MM.1S (cell line): ENCODE measurements at regions not wholly inside any gene's neighbourhood (a gene's known extent, or its start where the extent isn't known, plus 50 kb on each side); places are given as distances from the start of the nearest gene placed in this dataset.

Source experiments
- DNase-seq: peaks from one replicate; pipeline ENCODE4 v3.0.0-alpha.2; 2015
- H2AFZ ChIP-seq: fragments of 300-600 bp; sonication (generic); 2 replicates; pipeline ENCODE4 v1.6.0; 2016; ENCODE audit warnings: antibody characterized with exemption, low read length
- H3F3A ChIP-seq: fragments of 300-600 bp; sonication (generic); 2 replicates; pipeline ENCODE4 v1.6.1; 2016; ENCODE audit warnings: mild to moderate bottlenecking, antibody characterized with exemption, low read length, moderate library complexity, mixed read lengths; ENCODE audit not compliant: insufficient read depth
- H3K27ac ChIP-seq: fragments of 300-600 bp; sonication (generic); 2 replicates; pipeline ENCODE4 v1.5.1; 2016; ENCODE audit warnings: mild to moderate bottlenecking, low read length
- H3K27me3 ChIP-seq: fragments of 300-600 bp; sonication (generic); replicated peaks from 2 replicates; pipeline ENCODE4 v1.6.0; 2016; ENCODE audit warnings: low read length; ENCODE audit not compliant: insufficient read depth
- H3K36me3 ChIP-seq: fragments of 300-600 bp; sonication (generic); replicated peaks from 2 replicates; pipeline ENCODE4 v1.6.1; 2016; ENCODE audit warnings: mild to moderate bottlenecking, low read length, mixed read lengths; ENCODE audit not compliant: insufficient read depth
- H3K4me1 ChIP-seq: fragments of 300-600 bp; sonication (generic); 2 replicates; pipeline ENCODE4 v1.6.1; 2016; ENCODE audit warnings: low read length, mixed read lengths
- H3K4me2 ChIP-seq: fragments of 300-600 bp; sonication (generic); 2 replicates; pipeline ENCODE4 v1.6.0; 2016; ENCODE audit warnings: low read depth, low read length
- H3K4me3 ChIP-seq: fragments of 300-600 bp; sonication (generic); 2 replicates; pipeline ENCODE4 v1.5.1; 2016; ENCODE audit warnings: low read length, mixed read lengths
- H3K79me2 ChIP-seq: fragments of 300-600 bp; sonication (generic); 2 replicates; pipeline ENCODE4 v1.6.1; 2016; ENCODE audit warnings: mixed run types, low read length, mixed read lengths
- H3K9ac ChIP-seq: fragments of 300-600 bp; sonication (generic); 2 replicates; pipeline ENCODE4 v1.6.1; 2016; ENCODE audit warnings: low read length, mixed read lengths
- H3K9me2 ChIP-seq: fragments of 300-600 bp; sonication (generic); replicated peaks from 2 replicates; pipeline ENCODE4 v1.6.1; 2016; ENCODE audit warnings: mild to moderate bottlenecking, low read length, mixed read lengths; ENCODE audit not compliant: insufficient read depth
- H3K9me3 ChIP-seq: fragments of 300-600 bp; sonication (generic); replicated peaks from 2 replicates; pipeline ENCODE4 v1.6.1; 2016; ENCODE audit warnings: mild to moderate bottlenecking, low read length, mixed read lengths; ENCODE audit not compliant: insufficient read depth
- H4K20me1 ChIP-seq: fragments of 300-600 bp; sonication (generic); 2 replicates; pipeline ENCODE4 v1.6.1; 2016; ENCODE audit warnings: mild to moderate bottlenecking, low read length, moderate library complexity, mixed read lengths; ENCODE audit not compliant: insufficient read depth
- CTCF ChIP-seq: fragments of 300-600 bp; sonication (generic); IDR thresholded peaks from 2 replicates; pipeline ENCODE4 v1.5.1; 2016; ENCODE audit warnings: antibody characterized with exemption, low read length, mixed read lengths
- EZH2 ChIP-seq: fragments of 300-600 bp; sonication (generic); optimal IDR thresholded peaks from 2 replicates; pipeline ENCODE3; 2017; ENCODE audit warnings: low read depth, mild to moderate bottlenecking, antibody characterized with exemption, low read length, mixed read lengths
- EZH2phosphoT487 ChIP-seq: fragments of 300-600 bp; sonication (generic); IDR thresholded peaks from 2 replicates; pipeline ENCODE4 v1.6.1; 2018; ENCODE audit warnings: antibody characterized with exemption, low read length

GRCh38 chr5:105961572-105961971 lies 1709.2 kb downstream of the EFNA5 start:
- no peak for DNase-seq
- no peak overlapping the region for H3K4me2 ChIP-seq

GRCh38 chr5:105956456-105957196 lies 1714.1 kb downstream of the EFNA5 start:
- Histone ChIP-seq H3K79me2 (no peaks in the 10 kb centered on the region), H3K9ac (no peak overlapping the region), H4K20me1 (no peaks in the 10 kb centered on the region), H3K4me3 (no peak overlapping the region), H3K4me2 (no peak overlapping the region), H3K9me2 (no peaks in the 10 kb centered on the region), H3K9me3 (no peaks in the 10 kb centered on the region), H3K4me1 (no peaks in the 10 kb centered on the region), H3K27me3 (no peaks in the 10 kb centered on the region), H3K36me3 (no peaks in the 10 kb centered on the region), H3F3A (no peaks in the 10 kb centered on the region), H2AFZ (no peak overlapping the region), H3K27ac (no peak overlapping the region)
- TF ChIP-seq EZH2: no peak
- no peak for TF ChIP-seq CTCF
- TF ChIP-seq EZH2phosphoT487: no peak
- no peak for DNase-seq

More at GRCh38 chr5:105961572-105961971, 1709.2 kb downstream of the EFNA5 start:
- H3K4me1 ChIP-seq: no peaks in the 10 kb centered on the region
- H3F3A ChIP-seq: no peaks in the 10 kb centered on the region
- no peak overlapping the region for H3K4me3 ChIP-seq
- no peaks in the 10 kb centered on the region for H4K20me1 ChIP-seq
- no peaks in the 10 kb centered on the region for H3K9me3 ChIP-seq
- H3K36me3 ChIP-seq: no peaks in the 10 kb centered on the region
- no peaks in the 10 kb centered on the region for H3K27me3 ChIP-seq
- H3K27ac ChIP-seq: no peak overlapping the region
- H3K79me2 ChIP-seq: no peaks in the 10 kb centered on the region
- H3K9me2 ChIP-seq: no peaks in the 10 kb centered on the region
- TF ChIP-seq EZH2phosphoT487 (no peak), CTCF (no peak), EZH2 (no peak)
- H2AFZ ChIP-seq: no peak overlapping the region
- no peak overlapping the region for H3K9ac ChIP-seq

GRCh38 chr5:105954341-105954740 lies 1716.4 kb downstream of the EFNA5 start:
- H3K27me3 ChIP-seq: no peaks in the 10 kb centered on the region
- H3K79me2 ChIP-seq: no peaks in the 10 kb centered on the region
- H3K4me1 ChIP-seq: no peaks in the 10 kb centered on the region
- H3K9me2 ChIP-seq: no peaks in the 10 kb centered on the region
- H3K9ac ChIP-seq: no peak overlapping the region
- H3K4me2 ChIP-seq: no peak overlapping the region
- H3K4me3 ChIP-seq: no peak overlapping the region
- H4K20me1 ChIP-seq: no peaks in the 10 kb centered on the region
- no peaks in the 10 kb centered on the region for H3K36me3 ChIP-seq
- no peak overlapping the region for H2AFZ ChIP-seq
- TF ChIP-seq CTCF (no peak), EZH2phosphoT487 (no peak), EZH2 (no peak)
- no peaks in the 10 kb centered on the region for H3F3A ChIP-seq
- H3K27ac ChIP-seq: no peak overlapping the region
- no peak for DNase-seq
- no peaks in the 10 kb centered on the region for H3K9me3 ChIP-seq
